H1 (cell line): ENCODE measurements at regions not wholly inside any gene's neighbourhood (a gene's known extent, or its start where the extent isn't known, plus 50 kb on each side); places are given as distances from the start of the nearest gene placed in this dataset.
A peak's percentile ranks its signal among the peaks of the same experiment; 100 is the strongest.

Source experiments
- CTCF ChIA-PET: fragments of 300-600 bp; sonication (Branson Sonifier 250); formaldehyde crosslinking; loops from one replicate; lab custom pipeline; 2021; ENCODE audit not compliant: partially characterized antibody; lab: Charles Lee
- POLR2A ChIA-PET: fragments of 300-600 bp; sonication (Branson Sonifier 250); formaldehyde crosslinking; loops from one replicate; lab custom pipeline; 2021; ENCODE audit warnings: inconsistent platforms; ENCODE audit not compliant: partially characterized antibody; lab: Charles Lee
- DNase-seq, 2 experiments: peaks; one replicate each; pipeline versions ENCODE4 v3.0.0 to v3.0.0-alpha.2; 2010 to 2022; ENCODE audit warnings: low spot score in 2 of 2, low read depth in 1 of 2, mixed read lengths in 1 of 2
- FAIRE-seq: peaks from 2 replicates; lab custom pipeline; 2011; peaks lifted over from hg19 to GRCh38; lab: Jason Lieb, UNC
- H2AFZ ChIP-seq: 2 replicates; pipeline ENCODE4 v1.8.1; 2012; ENCODE audit warnings: low read length, inconsistent platforms
- H2AK5ac ChIP-seq: 2 replicates; pipeline ENCODE4 v1.6.1; 2013; ENCODE audit warnings: low read depth, low read length
- H2BK120ac ChIP-seq: replicated peaks from 2 replicates; pipeline ENCODE3; 2013; ENCODE audit warnings: low read depth, low read length, inconsistent platforms
- H2BK12ac ChIP-seq: 2 replicates; pipeline ENCODE4 v1.6.1; 2013; ENCODE audit warnings: low read depth, low read length
- H2BK15ac ChIP-seq: 2 replicates; pipeline ENCODE4 v1.6.1; 2013; ENCODE audit warnings: low read length
- H2BK20ac ChIP-seq: 2 replicates; pipeline ENCODE4 v1.6.1; 2013; ENCODE audit warnings: low read length
- H2BK5ac ChIP-seq: 2 replicates; pipeline ENCODE4 v1.6.1; 2013; ENCODE audit warnings: low read depth, low read length
- H3K14ac ChIP-seq: 2 replicates; pipeline ENCODE4 v1.6.1; 2013; ENCODE audit warnings: inconsistent platforms; ENCODE audit not compliant: insufficient read length
- H3K18ac ChIP-seq: 2 replicates; pipeline ENCODE4 v1.6.1; 2013; ENCODE audit warnings: low read length; ENCODE audit errors: extremely low read depth
- H3K23ac ChIP-seq: 2 replicates; pipeline ENCODE4 v1.6.1; 2013; ENCODE audit warnings: inconsistent platforms; ENCODE audit not compliant: insufficient read length
- H3K23me2 ChIP-seq: 2 replicates; pipeline ENCODE4 v1.6.1; 2013; ENCODE audit warnings: low read depth, low read length
- H3K27ac ChIP-seq: 2 replicates; pipeline ENCODE4 v1.6.1; 2011; ENCODE audit warnings: low read depth, low read length, inconsistent platforms
- H3K27me3 ChIP-seq, 4 experiments: replicated peaks in 1 of 4; 1 replicate in 1 of 4; 2 replicates in 3 of 4; pipeline versions ENCODE4 v1.6.1 to v1.8.1; 2011 to 2013; ENCODE audit warnings: low read length in 3 of 4, mild to moderate bottlenecking in 3 of 4, inconsistent platforms in 2 of 4, mixed read lengths in 2 of 4, moderate library complexity in 1 of 4; ENCODE audit not compliant: control insufficient read depth in 3 of 4, insufficient read depth in 3 of 4; ENCODE audit errors: extremely low read depth in 1 of 4
- H3K36me3 ChIP-seq, 4 experiments: 2 replicates each; pipeline versions ENCODE4 v1.6.1 to v1.8.1; 2011 to 2013; ENCODE audit warnings: mild to moderate bottlenecking in 4 of 4, low read length in 3 of 4, moderate library complexity in 2 of 4, control low read depth in 1 of 4, inconsistent platforms in 1 of 4; ENCODE audit not compliant: insufficient read depth in 4 of 4, control insufficient read depth in 2 of 4
- H3K4ac ChIP-seq: replicated peaks from 2 replicates; pipeline ENCODE3; 2013; ENCODE audit warnings: low read length, low read depth, mixed read lengths, inconsistent platforms; ENCODE audit not compliant: insufficient read length
- H3K4me1 ChIP-seq, 4 experiments: replicated peaks in 1 of 4; 1 replicate in 1 of 4; 2 replicates in 3 of 4; pipeline versions ENCODE4 v1.6.1 to v1.8.1; 2011 to 2013; ENCODE audit warnings: low read length in 3 of 4, inconsistent platforms in 2 of 4, mixed read lengths in 1 of 4; ENCODE audit not compliant: insufficient read depth in 4 of 4, control insufficient read depth in 3 of 4
- H3K4me2 ChIP-seq, 2 experiments: 2 replicates each; pipeline versions ENCODE4 v1.6.1 to v1.8.1; 2011 to 2013; ENCODE audit warnings: low read depth in 2 of 2, low read length in 2 of 2, control low read depth in 1 of 2, inconsistent platforms in 1 of 2, mild to moderate bottlenecking in 1 of 2; ENCODE audit not compliant: insufficient read depth in 1 of 2
- H3K4me3 ChIP-seq, 4 experiments: fragments of 200-600, 300-600 bp in 1 of 4; sonication (generic), shearing (Covaris generic), sonication (Bioruptor Twin) in 1 of 4; 2 replicates each; pipeline versions ENCODE4 v1.5.1 to v1.8.1; 2011 to 2016; ENCODE audit warnings: low read length in 4 of 4, low read depth in 3 of 4, control low read depth in 2 of 4, inconsistent platforms in 2 of 4, mild to moderate bottlenecking in 2 of 4, mixed read lengths in 1 of 4, moderate library complexity in 1 of 4; ENCODE audit not compliant: insufficient read depth in 2 of 4; ENCODE audit errors: extremely low read depth in 1 of 4
- H3K56ac ChIP-seq: replicated peaks from 2 replicates; pipeline ENCODE3; 2013; ENCODE audit warnings: low read depth, mild to moderate bottlenecking, mixed read lengths, low read length, inconsistent platforms; ENCODE audit not compliant: insufficient read length
- H3K79me1 ChIP-seq: 2 replicates; pipeline ENCODE4 v1.6.1; 2013; ENCODE audit warnings: low read depth, low read length, control low read depth
- H3K79me2 ChIP-seq, 2 experiments: 2 replicates each; pipeline versions ENCODE4 v1.6.1 to v1.8.1; 2012 to 2013; ENCODE audit warnings: low read length in 2 of 2, mild to moderate bottlenecking in 2 of 2, inconsistent platforms in 1 of 2; ENCODE audit not compliant: insufficient read depth in 2 of 2, control insufficient read depth in 1 of 2
- H3K9ac ChIP-seq, 4 experiments: replicated peaks in 1 of 4; 1 replicate in 1 of 4; 2 replicates in 3 of 4; pipeline versions ENCODE4 v1.6.1 to v1.8.1; 2011 to 2013; ENCODE audit warnings: low read depth in 3 of 4, low read length in 3 of 4, control low read depth in 2 of 4, mild to moderate bottlenecking in 2 of 4, moderate library complexity in 2 of 4, inconsistent platforms in 1 of 4; ENCODE audit errors: extremely low read depth in 1 of 4
- H3K9me3 ChIP-seq, 2 experiments: 2 replicates each; pipeline versions ENCODE4 v1.6.1 to v1.8.1; 2012 to 2013; ENCODE audit warnings: mild to moderate bottlenecking in 2 of 2, moderate library complexity in 2 of 2, control low read depth in 1 of 2, inconsistent platforms in 1 of 2, low read depth in 1 of 2, low read length in 1 of 2, mixed read lengths in 1 of 2; ENCODE audit not compliant: insufficient read depth in 2 of 2
- H4K20me1 ChIP-seq, 2 experiments: replicated peaks in 1 of 2; 2 replicates each; pipeline versions ENCODE3 to v1.8.1; 2011 to 2013; ENCODE audit warnings: inconsistent platforms in 2 of 2, low read length in 2 of 2, mild to moderate bottlenecking in 1 of 2; ENCODE audit not compliant: insufficient read depth in 2 of 2, control insufficient read depth in 1 of 2
- H4K5ac ChIP-seq: 2 replicates; pipeline ENCODE4 v1.6.1; 2013; ENCODE audit warnings: low read length, low read depth, mixed read lengths, inconsistent platforms; ENCODE audit not compliant: insufficient read length
- H4K8ac ChIP-seq: 2 replicates; pipeline ENCODE4 v1.8.0; 2013; ENCODE audit warnings: mild to moderate bottlenecking, moderate library complexity, low read length, inconsistent platforms; ENCODE audit not compliant: insufficient read depth; ENCODE audit errors: extremely low read depth
- H4K91ac ChIP-seq: replicated peaks from 2 replicates; pipeline ENCODE3; 2013; ENCODE audit warnings: low read length, mixed read lengths, inconsistent platforms; ENCODE audit not compliant: insufficient read length
- BRCA1 ChIP-seq: IDR thresholded peaks from 2 replicates; pipeline ENCODE4 v1.6.1; 2012; ENCODE audit warnings: low read depth, low read length, improper control_type of control experiment
- EP300 ChIP-seq, 2 experiments: IDR thresholded peaks; 1 replicate in 1 of 2; 2 replicates in 1 of 2; pipeline ENCODE4 v1.6.1; 2011 to 2012; ENCODE audit warnings: low read depth in 2 of 2, low read length in 2 of 2, mild to moderate bottlenecking in 2 of 2, borderline replicate concordance in 1 of 2, inconsistent platforms in 1 of 2, moderate library complexity in 1 of 2
- KDM5A ChIP-seq: fragments of 200-600 bp; IDR thresholded peaks from 2 replicates; pipeline ENCODE4 v1.7.1; 2012; ENCODE audit warnings: mild to moderate bottlenecking, low read length, inconsistent platforms, mixed read lengths
- POU5F1 ChIP-seq: IDR thresholded peaks from 2 replicates; pipeline ENCODE4 v1.6.1; 2011; ENCODE audit warnings: low read depth, mild to moderate bottlenecking, low read length, moderate library complexity
- WGBS, 2 experiments: shearing (Covaris generic) in 1 of 2; methylation state at CpG; one replicate each; pipeline versions ENCODE4 v1.1.6 to v1.1.7; 2013 to 2015; ENCODE audit warnings: low lambda C conversion rate in 2 of 2, mixed read lengths in 2 of 2, inconsistent platforms in 1 of 2, low coverage in 1 of 2, missing lambda C conversion rate in 1 of 2; ENCODE audit not compliant: insufficient replicate concordance in 2 of 2, insufficient coverage in 1 of 2, insufficient read length in 1 of 2; ENCODE audit errors: extremely low coverage in 1 of 2, missing lambda C conversion rate in 1 of 2; 5-methylcytosine and 5-hydroxymethylcytosine counted together
- TF ChIP-seq, protein P1 (sequence below): IDR thresholded peaks from 2 replicates; pipeline ENCODE4 v1.6.1; 2011; ENCODE audit warnings: low read depth, mild to moderate bottlenecking, low read length; ENCODE audit not compliant: insufficient read depth
- TF ChIP-seq, protein P2 (sequence below): IDR thresholded peaks from 2 replicates; pipeline ENCODE4 v1.6.1; 2011; ENCODE audit warnings: low read length, improper control_type of control experiment
- TF ChIP-seq, protein P3 (sequence below): IDR thresholded peaks from 2 replicates; pipeline ENCODE4 v1.6.1; 2012; ENCODE audit warnings: low read length, inconsistent platforms

DNA sequence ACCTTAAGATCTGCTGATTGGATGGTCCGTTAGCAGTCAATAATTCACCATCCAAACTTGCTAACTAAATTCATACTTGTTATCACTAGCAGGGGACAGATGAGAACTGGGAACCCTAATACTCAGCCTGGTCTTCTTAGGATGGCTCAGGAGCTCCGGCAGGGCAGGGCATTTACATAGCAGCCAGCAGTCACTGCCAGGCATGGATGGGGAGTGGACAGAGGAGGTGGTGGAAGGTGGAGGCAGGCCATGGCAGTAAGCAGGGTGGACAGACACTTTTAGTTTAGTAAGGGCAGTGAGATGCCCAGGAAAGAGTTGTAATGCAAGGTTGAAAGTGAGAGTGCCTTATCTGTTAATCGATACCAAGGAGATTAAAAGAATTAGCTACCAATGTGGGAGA, 392.2 kb upstream of the CHST9 start:
- Histone ChIP-seq H3K27ac (no peak overlapping the region), H3K9ac (no peak overlapping the region), H3K4me3 (no peak overlapping the region), H2BK120ac (no peak overlapping the region), H3K36me3 (no peaks in the 10 kb centered on the region), H2BK12ac (no peak overlapping the region), H4K8ac (no peak overlapping the region), H3K79me1 (no peaks in the 10 kb centered on the region), H2AFZ (no peak overlapping the region), H2BK5ac (peak overlapping the region; percentile 62; the same call in 1 of the 2 replicates)
- WGBS, 2 experiments = 78% methylated on average over 3 of the region's 3 CpGs; no CpG with 5 or more reads in 1 of the 2 experiments
- TF ChIP-seq POU5F1 (no peak), KDM5A (no peak), EP300 (IDR thresholded peaks at IDR 0.05; ENCODE audit: borderline replicate concordance in 1 of 2, low read depth in 2 of 2, low read length in 2 of 2) (no peak), BRCA1 (no peak)
- TF ChIP-seq, protein P1, sequence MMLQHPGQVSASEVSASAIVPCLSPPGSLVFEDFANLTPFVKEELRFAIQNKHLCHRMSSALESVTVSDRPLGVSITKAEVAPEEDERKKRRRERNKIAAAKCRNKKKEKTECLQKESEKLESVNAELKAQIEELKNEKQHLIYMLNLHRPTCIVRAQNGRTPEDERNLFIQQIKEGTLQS = no peak
- TF ChIP-seq, protein P2, sequence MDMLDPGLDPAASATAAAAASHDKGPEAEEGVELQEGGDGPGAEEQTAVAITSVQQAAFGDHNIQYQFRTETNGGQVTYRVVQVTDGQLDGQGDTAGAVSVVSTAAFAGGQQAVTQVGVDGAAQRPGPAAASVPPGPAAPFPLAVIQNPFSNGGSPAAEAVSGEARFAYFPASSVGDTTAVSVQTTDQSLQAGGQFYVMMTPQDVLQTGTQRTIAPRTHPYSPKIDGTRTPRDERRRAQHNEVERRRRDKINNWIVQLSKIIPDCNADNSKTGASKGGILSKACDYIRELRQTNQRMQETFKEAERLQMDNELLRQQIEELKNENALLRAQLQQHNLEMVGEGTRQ = no peak
- TF ChIP-seq, protein P3, sequence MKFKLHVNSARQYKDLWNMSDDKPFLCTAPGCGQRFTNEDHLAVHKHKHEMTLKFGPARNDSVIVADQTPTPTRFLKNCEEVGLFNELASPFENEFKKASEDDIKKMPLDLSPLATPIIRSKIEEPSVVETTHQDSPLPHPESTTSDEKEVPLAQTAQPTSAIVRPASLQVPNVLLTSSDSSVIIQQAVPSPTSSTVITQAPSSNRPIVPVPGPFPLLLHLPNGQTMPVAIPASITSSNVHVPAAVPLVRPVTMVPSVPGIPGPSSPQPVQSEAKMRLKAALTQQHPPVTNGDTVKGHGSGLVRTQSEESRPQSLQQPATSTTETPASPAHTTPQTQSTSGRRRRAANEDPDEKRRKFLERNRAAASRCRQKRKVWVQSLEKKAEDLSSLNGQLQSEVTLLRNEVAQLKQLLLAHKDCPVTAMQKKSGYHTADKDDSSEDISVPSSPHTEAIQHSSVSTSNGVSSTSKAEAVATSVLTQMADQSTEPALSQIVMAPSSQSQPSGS = no peak
- TF ChIP-seq, all 59 proteins: peak for 0
- ChIA-PET POLR2A (no interaction called here), CTCF (interaction anchor here (0.8 kb wide), 1 partner anchor 10 kb away, joined by 3 read pairs; no protein-coding TSS in a partner anchor)
- H3K9me3 ChIP-seq = peaks cover 3 to 6% of the 10 kb centered on the region in 2 experiments; a peak in 2 of 4 replicates
- no peak overlapping the region for H3K14ac ChIP-seq
- no peak overlapping the region for H2BK15ac ChIP-seq
- no peak overlapping the region for H3K23ac ChIP-seq
- H3K4ac ChIP-seq = no peak overlapping the region
- peaks cover 0 to 5% (median 1%) of the 10 kb centered on the region in 4 experiments; a peak in 5 of 7 replicates for H3K4me1 ChIP-seq
- H4K5ac ChIP-seq = no peak overlapping the region
- H3K4me2 ChIP-seq = 0 out of 4 replicates have a peak overlapping the region, but pooled peaks have one; percentile 7 to 26
- H2AK5ac ChIP-seq = no peak overlapping the region
- no peaks in the 10 kb centered on the region for H3K27me3 ChIP-seq
- DNase-seq (no peak), FAIRE-seq (no peak)
- H3K18ac ChIP-seq = peak overlapping the region; percentile 56; the same call in 1 of the 2 replicates
- peak overlapping the region; percentile 20 for H4K91ac ChIP-seq
- H3K23me2 ChIP-seq = no peaks in the 10 kb centered on the region
- H2BK20ac ChIP-seq = peak overlapping the region; percentile 51; the same call in 1 of the 2 replicates
- no peaks in the 10 kb centered on the region for H3K79me2 ChIP-seq
- no peak overlapping the region for H3K56ac ChIP-seq
- no peaks in the 10 kb centered on the region for H4K20me1 ChIP-seq
